Keratinocyte (primary cell): ENCODE measurements at regions not wholly inside any gene's neighbourhood (a gene's known extent, or its start where the extent isn't known, plus 50 kb on each side); places are given as distances from the start of the nearest gene placed in this dataset.

Experiments
- DNase-seq: peaks from one replicate; pipeline ENCODE4 v3.0.0-alpha.2; 2011; ENCODE audit warnings: low read depth, missing footprints, low spot score
- FAIRE-seq: peaks from 2 replicates; lab custom pipeline; 2011; peaks lifted over from hg19 to GRCh38; lab: Jason Lieb, UNC
- H2AFZ ChIP-seq: 2 replicates; pipeline ENCODE4 v1.6.0; 2012; ENCODE audit warnings: low read length, control low read depth, inconsistent platforms; ENCODE audit not compliant: control insufficient read depth
- H3K27ac ChIP-seq: 2 replicates; pipeline ENCODE4 v1.5.1; 2011; ENCODE audit warnings: low read length; ENCODE audit not compliant: control insufficient read depth, insufficient read depth
- H3K27me3 ChIP-seq: 3 replicates; pipeline ENCODE4 v1.6.0; 2011; ENCODE audit warnings: low read length; ENCODE audit not compliant: control insufficient read depth, insufficient read depth; ENCODE audit errors: extremely low read depth
- H3K36me3 ChIP-seq, 2 experiments: 2 replicates in 1 of 2; 3 replicates in 1 of 2; pipeline ENCODE4 v1.5.1; 2011; ENCODE audit warnings: low read length in 2 of 2, mild to moderate bottlenecking in 1 of 2; ENCODE audit not compliant: control insufficient read depth in 2 of 2, insufficient read depth in 2 of 2; ENCODE audit errors: extremely low read depth in 1 of 2
- H3K4me1 ChIP-seq: 3 replicates; pipeline ENCODE4 v1.5.1; 2011; ENCODE audit warnings: low read length; ENCODE audit not compliant: control insufficient read depth, insufficient read depth; ENCODE audit errors: extremely low read depth
- H3K4me2 ChIP-seq: 3 replicates; pipeline ENCODE4 v1.6.0; 2011; ENCODE audit warnings: low read depth, low read length; ENCODE audit not compliant: control insufficient read depth, insufficient read depth; ENCODE audit errors: extremely low read depth
- H3K4me3 ChIP-seq, 3 experiments: fragments of 200-600 bp in 1 of 3; sonication (generic) in 1 of 3; 2 replicates in 2 of 3; 3 replicates in 1 of 3; pipeline ENCODE4 v1.5.1; 2011 to 2016; ENCODE audit warnings: low read length in 3 of 3, mild to moderate bottlenecking in 3 of 3, control low read depth in 2 of 3, inconsistent platforms in 1 of 3, low read depth in 1 of 3, mixed read lengths in 1 of 3, mixed run types in 1 of 3, moderate library complexity in 1 of 3; ENCODE audit not compliant: control insufficient read depth in 2 of 3, insufficient read depth in 2 of 3; ENCODE audit errors: extremely low read depth in 1 of 3
- H3K79me2 ChIP-seq: 2 replicates; pipeline ENCODE4 v1.6.0; 2012; ENCODE audit warnings: low read length; ENCODE audit not compliant: control insufficient read depth, insufficient read depth
- H3K9ac ChIP-seq: 3 replicates; pipeline ENCODE4 v1.6.0; 2011; ENCODE audit warnings: low read length; ENCODE audit not compliant: control insufficient read depth, insufficient read depth; ENCODE audit errors: extremely low read depth
- H3K9me1 ChIP-seq: 3 replicates; pipeline ENCODE4 v1.6.0; 2011; ENCODE audit warnings: low read length; ENCODE audit not compliant: control insufficient read depth, insufficient read depth; ENCODE audit errors: extremely low read depth
- H3K9me3 ChIP-seq: 2 replicates; pipeline ENCODE4 v1.5.1; 2012; ENCODE audit warnings: low read depth, low read length; ENCODE audit not compliant: control insufficient read depth
- H4K20me1 ChIP-seq: 3 replicates; pipeline ENCODE4 v1.6.0; 2011; ENCODE audit warnings: low read length; ENCODE audit not compliant: control insufficient read depth, insufficient read depth; ENCODE audit errors: extremely low read depth
- CTCF ChIP-seq, 3 experiments: IDR thresholded peaks in 1 of 3; conservative IDR thresholded peaks in 1 of 3; optimal IDR thresholded peaks in 1 of 3; 2 replicates in 2 of 3; 3 replicates in 1 of 3; pipeline versions ENCODE3 to v1.5.1; 2011; ENCODE audit warnings: low read length in 3 of 3, mild to moderate bottlenecking in 3 of 3, moderate library complexity in 2 of 3, control low read depth in 1 of 3, inconsistent platforms in 1 of 3; ENCODE audit not compliant: insufficient read depth in 2 of 3; ENCODE audit errors: extremely low read depth in 1 of 3
- EZH2 ChIP-seq: IDR thresholded peaks from one replicate; pipeline ENCODE4 v1.6.1; 2012; ENCODE audit warnings: inconsistent platforms, mild to moderate bottlenecking, low read length, moderate library complexity
- dilution Hi-C: fragments of 300-500 bp; cut with MboI; formaldehyde crosslinking; loops from one replicate; pipeline ENCODE4 v1.7.0; 2020; ENCODE audit warnings: low sequenced_read_pairs; ENCODE audit not compliant: extremely low pct_ligation_motif_present

DNA sequence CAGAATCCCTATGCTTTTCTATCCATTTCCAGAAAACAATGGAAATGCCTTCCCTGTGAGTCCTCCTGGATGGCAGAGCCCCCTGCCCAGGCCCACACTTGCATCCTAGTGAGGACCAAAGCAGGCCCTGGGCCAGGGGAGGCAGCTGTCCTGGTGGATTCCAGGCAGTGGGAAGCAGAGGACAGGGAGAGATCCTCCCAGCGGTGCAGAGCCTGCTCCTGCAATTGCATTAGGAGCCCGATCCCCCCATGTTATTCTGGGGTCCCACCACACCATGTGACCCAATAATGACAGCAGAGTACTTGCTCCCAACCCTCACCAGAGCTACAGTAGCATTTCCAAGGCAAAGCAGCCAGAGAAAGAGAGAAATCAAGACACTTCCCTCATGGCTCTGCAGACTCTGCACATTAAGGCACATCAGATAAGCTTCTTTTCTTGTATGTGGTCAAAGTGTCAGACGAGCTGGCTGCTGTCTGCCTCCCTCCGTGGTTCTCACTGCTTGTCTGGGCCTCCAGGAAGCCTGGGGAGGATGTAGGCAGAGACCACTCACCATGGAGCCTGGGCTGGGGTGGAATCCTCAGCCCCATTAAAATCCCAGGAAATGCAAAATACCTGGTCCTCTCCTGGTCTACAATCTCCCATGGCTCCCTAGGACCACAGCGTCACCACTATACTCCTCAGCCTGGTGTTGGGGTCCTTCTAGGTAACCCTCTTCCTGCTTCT is 54.9 kb upstream of the RUNX3 start:
- no peak overlapping the region for H3K4me2 ChIP-seq
- no peak overlapping the region for H3K4me3 ChIP-seq
- no peaks in the 10 kb centered on the region for H3K9me1 ChIP-seq
- FAIRE-seq (no peak), DNase-seq (no peak)
- TF ChIP-seq EZH2 (no peak), CTCF (optimal IDR thresholded peaks at IDR 0.05 in 1 of 3, IDR thresholded peaks at IDR 0.05 in 1 of 3, conservative IDR thresholded peaks at IDR 0.05 in 1 of 3; ENCODE audit: extremely low read depth in 1 of 3, insufficient read depth in 2 of 3, low read length in 3 of 3) (no peak)
- no peaks in the 10 kb centered on the region for H3K9me3 ChIP-seq
- no peaks in the 10 kb centered on the region for H3K36me3 ChIP-seq
- no peak overlapping the region for H2AFZ ChIP-seq
- peaks cover 4% of the 10 kb centered on the region for H3K27me3 ChIP-seq
- H4K20me1 ChIP-seq = no peaks in the 10 kb centered on the region
- no peak overlapping the region for H3K9ac ChIP-seq
- no peak overlapping the region for H3K27ac ChIP-seq
- H3K4me1 ChIP-seq = peaks cover 8% of the 10 kb centered on the region
- dilution Hi-C loops = loop anchor here (10.0 kb wide), 2 partner anchors 60 kb away; no protein-coding TSS in a partner anchor
- no peaks in the 10 kb centered on the region for H3K79me2 ChIP-seq

GRCh38 chr1:24984300-24984699 is 54.2 kb upstream of the RUNX3 start:
- TF ChIP-seq EZH2 = no peak
- TF ChIP-seq CTCF (optimal IDR thresholded peaks at IDR 0.05 in 1 of 3, IDR thresholded peaks at IDR 0.05 in 1 of 3, conservative IDR thresholded peaks at IDR 0.05 in 1 of 3; ENCODE audit: extremely low read depth in 1 of 3, insufficient read depth in 2 of 3, low read length in 3 of 3) = no peak
- no peak overlapping the region for H3K9ac ChIP-seq
- H3K4me1 ChIP-seq = peaks cover 8% of the 10 kb centered on the region
- no peaks in the 10 kb centered on the region for H3K9me1 ChIP-seq
- no peaks in the 10 kb centered on the region for H3K79me2 ChIP-seq
- H3K27ac ChIP-seq = no peak overlapping the region
- H3K4me3 ChIP-seq = no peak overlapping the region
- H3K36me3 ChIP-seq = no peaks in the 10 kb centered on the region
- H3K27me3 ChIP-seq = no peaks in the 10 kb centered on the region
- dilution Hi-C loops = loop anchor here (10.0 kb wide), 2 partner anchors 59 to 61 kb away; no protein-coding TSS in a partner anchor
- FAIRE-seq = no peak
- H2AFZ ChIP-seq = no peak overlapping the region
- no peaks in the 10 kb centered on the region for H4K20me1 ChIP-seq
- DNase-seq = no peak
- no peak overlapping the region for H3K4me2 ChIP-seq
- H3K9me3 ChIP-seq = no peaks in the 10 kb centered on the region
